Spleen (tissue), 11 donors: ENCODE measurements at regions not wholly inside any gene's neighbourhood (a gene's known extent, or its start where the extent isn't known, plus 50 kb on each side); places are given as distances from the start of the nearest gene placed in this dataset.

Source experiments
- DNase-seq: peaks from one replicate; pipeline ENCODE4 v3.0.0-alpha.2; 2020
- H3K27ac ChIP-seq, 8 donors: fragments of 200-600 bp; sonication (generic) in 7 of 8; 1 replicate in 4 of 8; 2 replicates in 4 of 8; pipeline versions ENCODE4 v1.5.0 to v1.8.0; 2016 to 2021; ENCODE audit warnings: inconsistent platforms in 4 of 8, mild to moderate bottlenecking in 4 of 8, moderate library complexity in 1 of 8
- H3K27me3 ChIP-seq, 7 donors: fragments of 200-600 bp; sonication (generic) in 6 of 7; replicated peaks in 1 of 7; 1 replicate in 4 of 7; 2 replicates in 3 of 7; pipeline versions ENCODE4 v1.5.0 to v1.8.0; 2016 to 2021; ENCODE audit warnings: inconsistent platforms in 3 of 7, mild to moderate bottlenecking in 1 of 7
- H3K36me3 ChIP-seq, 6 donors: fragments of 200-600 bp; sonication (generic) in 5 of 6; 1 replicate in 4 of 6; 2 replicates in 2 of 6; pipeline versions ENCODE4 v1.5.0 to v1.8.0; 2016 to 2021; ENCODE audit warnings: inconsistent platforms in 2 of 6
- H3K4me1 ChIP-seq, 6 donors: fragments of 200-600 bp; sonication (generic) in 5 of 6; 1 replicate in 3 of 6; 2 replicates in 3 of 6; pipeline versions ENCODE4 v1.5.0 to v1.8.0; 2016 to 2021; ENCODE audit warnings: inconsistent platforms in 3 of 6
- H3K4me3 ChIP-seq, 8 donors: fragments of 200-600 bp; sonication (generic) in 7 of 8; 1 replicate in 4 of 8; 2 replicates in 4 of 8; pipeline versions ENCODE4 v1.5.0 to v1.8.0; 2016 to 2021; ENCODE audit warnings: inconsistent platforms in 4 of 8, mild to moderate bottlenecking in 4 of 8, moderate library complexity in 2 of 8
- H3K9me3 ChIP-seq, 8 donors: fragments of 200-600 bp; sonication (generic) in 7 of 8; 1 replicate in 4 of 8; 2 replicates in 4 of 8; pipeline versions ENCODE4 v1.5.0 to v1.8.0; 2016 to 2021; ENCODE audit warnings: inconsistent platforms in 4 of 8
- POLR2A ChIP-seq, 3 donors: fragments of 450-650 bp; IDR thresholded peaks; one replicate each; pipeline ENCODE4 v1.5.1; 2017; ENCODE audit warnings: antibody characterized with exemption in 3 of 3, mild to moderate bottlenecking in 1 of 3
- POLR2AphosphoS5 ChIP-seq, 3 donors: sonication (generic); formaldehyde crosslinking; IDR thresholded peaks; one replicate each; pipeline ENCODE4 v1.5.1; 2017; ENCODE audit warnings: antibody characterized with exemption in 3 of 3
- WGBS, 5 donors: extraction: QIAGEN DNeasy Blood & Tissue Kit in 3 of 5; methylation state at CpG; one replicate each; pipeline versions ENCODE4 v1.1.5 to v1.1.7; 2013 to 2018; 5-methylcytosine and 5-hydroxymethylcytosine counted together
- intact Hi-C: fragments of 100-400 bp; cut with DNase I; formaldehyde crosslinking; loops from one replicate; pipeline ENCODE4 v1.15.0; 2023; ENCODE audit warnings: low total_unique reads
- TF ChIP-seq, protein P1 (sequence below), 11 experiments: fragments of 200-600 bp in 7 of 11; fragments of 450-650 bp in 4 of 11; sonication (generic) in 4 of 11; IDR thresholded peaks in 8 of 11; conservative IDR thresholded peaks in 3 of 11; 1 replicate in 7 of 11; 2 replicates in 4 of 11; pipeline versions ENCODE4 v1.4.0 to v1.8.0; 2016 to 2021; ENCODE audit warnings: antibody characterized with exemption in 11 of 11, inconsistent platforms in 4 of 11, mild to moderate bottlenecking in 1 of 11
- donor health status: healthy with polysubstance abuse.
- donor health status: DM: no; HTN: no; CAD: no; lungs with moderate emphysema.
- donor health status: DM: no; HTN: no; CAD: no.
- donor health status: Bipolar disorder and iron deficiency.
- donor health status: healthy.
- donor health status: DM: no; HTN: no; CAD: no.
- donor health status: DM: yes; HTN: yes; CAD: no.

DNA sequence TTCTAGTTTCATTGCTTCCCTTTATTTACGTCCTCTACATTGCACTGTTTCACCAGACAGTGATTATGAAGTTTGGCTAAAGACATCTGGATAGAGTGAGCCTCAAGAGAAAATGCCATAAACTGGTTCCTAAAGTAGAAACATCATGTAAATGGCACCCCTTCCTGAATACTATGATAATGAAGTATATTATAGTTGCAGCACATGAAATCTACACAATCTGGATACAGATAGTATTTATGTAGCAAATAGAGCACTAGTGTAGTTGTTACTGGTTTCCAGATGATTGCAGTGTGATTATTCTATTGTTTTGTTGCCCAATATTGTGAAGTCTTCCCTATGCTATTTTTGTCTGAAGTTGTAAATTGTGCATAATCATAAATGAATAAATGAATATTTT, 2786.9 kb upstream of the PCDH20 start:
- intact Hi-C loops, result no loop called here
- WGBS, 5 donors, result 58 to 87% (median 75%) methylated on average over 1 of the region's 1 CpG
- Histone ChIP-seq H3K27ac (no peak overlapping the region), H3K9me3 (peaks cover 0 to 17% (median 5%) of the 10 kb centered on the region in 8 donors), H3K4me1 (no peaks in the 10 kb centered on the region), H3K4me3 (no peak overlapping the region), H3K36me3 (no peaks in the 10 kb centered on the region), H3K27me3 (no peaks in the 10 kb centered on the region)
- no peak for DNase-seq
- TF ChIP-seq, protein P1, sequence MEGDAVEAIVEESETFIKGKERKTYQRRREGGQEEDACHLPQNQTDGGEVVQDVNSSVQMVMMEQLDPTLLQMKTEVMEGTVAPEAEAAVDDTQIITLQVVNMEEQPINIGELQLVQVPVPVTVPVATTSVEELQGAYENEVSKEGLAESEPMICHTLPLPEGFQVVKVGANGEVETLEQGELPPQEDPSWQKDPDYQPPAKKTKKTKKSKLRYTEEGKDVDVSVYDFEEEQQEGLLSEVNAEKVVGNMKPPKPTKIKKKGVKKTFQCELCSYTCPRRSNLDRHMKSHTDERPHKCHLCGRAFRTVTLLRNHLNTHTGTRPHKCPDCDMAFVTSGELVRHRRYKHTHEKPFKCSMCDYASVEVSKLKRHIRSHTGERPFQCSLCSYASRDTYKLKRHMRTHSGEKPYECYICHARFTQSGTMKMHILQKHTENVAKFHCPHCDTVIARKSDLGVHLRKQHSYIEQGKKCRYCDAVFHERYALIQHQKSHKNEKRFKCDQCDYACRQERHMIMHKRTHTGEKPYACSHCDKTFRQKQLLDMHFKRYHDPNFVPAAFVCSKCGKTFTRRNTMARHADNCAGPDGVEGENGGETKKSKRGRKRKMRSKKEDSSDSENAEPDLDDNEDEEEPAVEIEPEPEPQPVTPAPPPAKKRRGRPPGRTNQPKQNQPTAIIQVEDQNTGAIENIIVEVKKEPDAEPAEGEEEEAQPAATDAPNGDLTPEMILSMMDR (IDR thresholded peaks at IDR 0.05 in 8 of 11, conservative IDR thresholded peaks at IDR 0.05 in 3 of 11), result no peak
- no peak for TF ChIP-seq POLR2A (IDR thresholded peaks at IDR 0.05)
- TF ChIP-seq POLR2AphosphoS5 (IDR thresholded peaks at IDR 0.05), result no peak

DNA sequence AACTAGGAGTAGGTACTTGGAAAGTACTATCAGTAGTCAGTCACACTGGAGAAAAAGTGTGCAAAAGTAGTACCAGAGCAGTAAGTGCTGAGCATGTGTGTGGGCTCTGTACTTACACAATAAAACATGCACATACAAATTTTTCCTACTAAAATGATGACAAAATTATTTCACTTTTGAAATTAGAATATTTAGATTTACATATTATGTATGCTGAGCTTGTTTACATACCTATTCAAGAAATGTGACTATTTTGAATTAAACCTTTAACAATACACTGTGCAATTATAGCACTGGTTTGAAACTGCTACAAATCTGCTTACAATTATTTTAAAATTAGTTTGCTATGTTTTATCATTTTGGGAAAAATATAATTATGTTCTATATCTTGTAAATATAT, 2781.6 kb upstream of the PCDH20 start:
- H3K4me1 ChIP-seq, result no peaks in the 10 kb centered on the region
- H3K27ac ChIP-seq, result no peak overlapping the region
- no peak overlapping the region for H3K4me3 ChIP-seq
- intact Hi-C loops, result no loop called here
- DNase-seq, result no peak
- TF ChIP-seq POLR2A (IDR thresholded peaks at IDR 0.05) (no peak), POLR2AphosphoS5 (IDR thresholded peaks at IDR 0.05) (no peak)
- TF ChIP-seq, protein P1 (IDR thresholded peaks at IDR 0.05 in 8 of 11, conservative IDR thresholded peaks at IDR 0.05 in 3 of 11), result no peak
- no peaks in the 10 kb centered on the region for H3K27me3 ChIP-seq
- peaks cover 0 to 18% (median 0%) of the 10 kb centered on the region in 8 donors for H3K9me3 ChIP-seq
- H3K36me3 ChIP-seq, result no peaks in the 10 kb centered on the region

DNA sequence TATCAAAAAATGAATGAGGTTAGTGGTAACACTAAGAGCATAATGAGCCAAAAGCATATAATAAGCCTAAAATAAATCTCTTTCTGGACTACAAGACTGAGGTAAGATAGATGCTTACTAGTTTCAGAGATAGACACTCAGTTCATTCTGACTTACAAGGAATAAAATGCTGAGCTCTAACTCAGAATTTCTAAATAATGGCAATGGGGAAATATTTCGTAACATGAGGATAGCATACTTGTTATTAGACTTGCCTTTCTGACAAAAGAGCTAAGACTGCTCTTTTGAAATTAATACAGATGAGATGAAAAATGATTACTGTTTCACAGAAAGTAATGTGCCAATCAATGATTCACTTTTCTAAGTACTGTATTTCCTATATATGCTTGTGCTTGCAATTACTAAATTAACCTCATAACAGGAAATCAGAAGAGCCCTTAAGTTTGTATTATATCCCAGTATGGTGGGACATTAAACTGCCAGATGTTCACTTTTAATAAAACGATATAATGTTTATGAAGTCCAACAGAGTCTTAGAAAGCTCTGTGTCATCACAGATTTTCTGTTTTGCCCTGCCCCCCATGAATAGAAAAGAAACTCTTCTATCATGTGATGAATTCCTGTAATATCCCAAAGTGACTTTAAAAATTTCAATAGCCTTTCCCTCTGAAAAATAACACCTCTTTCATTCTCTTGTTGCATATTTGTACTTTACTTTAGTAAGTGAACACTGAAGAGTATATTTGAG, 2771.0 kb upstream of the PCDH20 start:
- Histone ChIP-seq H3K9me3 (peaks cover 0 to 6% (median 0%) of the 10 kb centered on the region in 8 donors), H3K4me1 (no peaks in the 10 kb centered on the region), H3K4me3 (no peak overlapping the region), H3K36me3 (no peaks in the 10 kb centered on the region), H3K27me3 (no peaks in the 10 kb centered on the region), H3K27ac (no peak overlapping the region)
- DNase-seq, result no peak
- no peak for TF ChIP-seq POLR2A (IDR thresholded peaks at IDR 0.05)
- TF ChIP-seq POLR2AphosphoS5 (IDR thresholded peaks at IDR 0.05), result no peak
- TF ChIP-seq, protein P1 (IDR thresholded peaks at IDR 0.05 in 8 of 11, conservative IDR thresholded peaks at IDR 0.05 in 3 of 11), result no peak
- intact Hi-C loops, result no loop called here
- WGBS, 5 donors, result 52 to 84% (median 76%) methylated on average over 2 of the region's 2 CpGs

DNA sequence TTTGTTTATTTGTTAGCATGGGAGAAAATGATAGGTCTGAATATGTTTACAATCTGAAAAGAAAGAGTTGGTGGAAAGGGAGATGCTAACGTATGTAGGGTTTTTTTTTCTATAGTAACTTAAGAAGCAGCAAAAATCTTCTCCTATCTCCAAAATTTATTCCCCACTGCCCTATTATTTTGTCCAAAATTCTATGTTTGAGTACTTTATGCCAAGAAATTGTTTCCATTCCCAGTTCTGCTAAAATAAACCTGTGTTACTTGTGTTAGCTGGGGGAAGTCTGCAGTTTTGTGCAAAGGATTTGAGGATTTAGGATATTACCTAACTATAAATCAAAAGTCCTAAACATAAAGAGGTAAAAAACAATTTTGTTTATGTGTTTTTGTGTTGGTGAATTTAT, 2770.4 kb upstream of the PCDH20 start:
- Histone ChIP-seq H3K9me3 (peaks cover 0 to 3% (median 0%) of the 10 kb centered on the region in 8 donors), H3K4me1 (no peaks in the 10 kb centered on the region), H3K27ac (no peak overlapping the region), H3K4me3 (no peak overlapping the region), H3K36me3 (no peaks in the 10 kb centered on the region), H3K27me3 (no peaks in the 10 kb centered on the region)
- intact Hi-C loops, result no loop called here
- DNase-seq, result no peak
- WGBS, 5 donors, result 74 to 90% (median 79%) methylated on average over 1 of the region's 1 CpG
- TF ChIP-seq POLR2AphosphoS5 (IDR thresholded peaks at IDR 0.05), result no peak
- TF ChIP-seq, protein P1 (IDR thresholded peaks at IDR 0.05 in 8 of 11, conservative IDR thresholded peaks at IDR 0.05 in 3 of 11), result no peak
- no peak for TF ChIP-seq POLR2A (IDR thresholded peaks at IDR 0.05)
